Stimulated activated CD8-positive, alpha-beta memory T cell treated with anti-CD3 and anti-CD28 coated beads, Interleukin-2, amount 100 ng/mL, for 48 hours (primary cell): ENCODE measurements at regions not wholly inside any gene's neighbourhood (a gene's known extent, or its start where the extent isn't known, plus 50 kb on each side); places are given as distances from the start of the nearest gene placed in this dataset.
"Not testable (repeated sequence)": the region's sequence is repeated elsewhere in the genome, so short reads cannot be mapped to it uniquely, and the experiment has no call there.

Source experiments
- DNase-seq, 2 donors: peaks; one replicate each; pipeline ENCODE4 v3.0.0-alpha.2; 2020; ENCODE audit warnings: low read depth in 2 of 2

DNA sequence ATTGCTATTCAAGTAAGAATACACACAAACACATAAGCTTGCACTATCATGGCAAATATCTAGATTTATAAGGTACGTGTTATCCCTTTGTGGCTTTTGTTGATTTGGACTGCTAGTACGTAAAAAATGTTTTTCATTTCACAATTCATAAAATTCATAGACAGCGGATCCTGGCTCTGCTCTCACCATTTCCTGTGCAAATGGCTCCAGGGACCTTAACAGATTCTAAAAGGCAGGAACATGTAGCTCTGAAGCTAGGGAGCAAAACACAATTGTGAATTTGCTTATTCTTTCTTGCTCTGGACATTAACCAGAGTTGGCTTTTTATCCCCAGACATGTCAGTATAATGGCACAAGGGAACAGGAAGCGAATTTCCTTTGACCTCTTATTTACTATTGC is 1019.9 kb upstream of the WWC1 start:
- DNase-seq, result no peak

DNA sequence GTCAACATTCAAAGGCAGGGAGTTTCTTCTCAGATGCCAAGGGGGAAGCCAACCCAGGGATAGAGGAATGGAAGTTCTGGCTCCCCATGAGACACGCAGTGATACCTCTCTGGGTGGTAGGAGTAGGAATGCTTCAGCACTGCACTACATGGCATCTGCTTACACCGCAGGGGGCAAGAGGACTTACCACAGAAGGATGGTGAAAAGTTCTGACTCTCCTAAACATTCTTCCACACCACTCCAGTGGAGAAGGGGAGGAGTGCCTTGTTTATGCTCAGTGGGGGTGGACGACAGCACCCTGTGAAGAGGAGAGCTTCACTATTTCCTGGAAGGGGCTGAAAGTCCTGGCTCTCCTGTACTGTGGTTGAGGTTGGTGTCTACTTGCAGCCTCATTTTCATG is 1011.3 kb upstream of the WWC1 start:
- no peak for DNase-seq

DNA sequence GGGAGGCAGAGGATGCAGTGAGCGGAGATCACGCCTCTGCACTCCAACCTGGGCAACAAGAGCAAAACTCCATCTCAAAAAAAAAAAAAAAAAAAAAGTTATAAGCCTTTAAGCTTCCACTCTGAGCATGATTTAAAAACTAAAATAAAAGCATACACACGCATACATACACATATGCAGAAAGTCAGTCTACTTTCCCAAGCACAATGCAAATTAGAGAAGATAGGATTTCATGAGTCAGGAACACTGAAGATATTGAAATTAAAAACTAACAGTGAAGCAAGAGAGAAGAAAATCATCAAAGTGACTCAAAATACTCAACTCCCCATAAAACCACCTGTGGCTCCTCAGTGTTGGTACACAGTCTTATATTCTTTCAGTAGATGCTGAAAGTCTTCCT is 1009.5 kb upstream of the WWC1 start:
- no peak for DNase-seq

DNA sequence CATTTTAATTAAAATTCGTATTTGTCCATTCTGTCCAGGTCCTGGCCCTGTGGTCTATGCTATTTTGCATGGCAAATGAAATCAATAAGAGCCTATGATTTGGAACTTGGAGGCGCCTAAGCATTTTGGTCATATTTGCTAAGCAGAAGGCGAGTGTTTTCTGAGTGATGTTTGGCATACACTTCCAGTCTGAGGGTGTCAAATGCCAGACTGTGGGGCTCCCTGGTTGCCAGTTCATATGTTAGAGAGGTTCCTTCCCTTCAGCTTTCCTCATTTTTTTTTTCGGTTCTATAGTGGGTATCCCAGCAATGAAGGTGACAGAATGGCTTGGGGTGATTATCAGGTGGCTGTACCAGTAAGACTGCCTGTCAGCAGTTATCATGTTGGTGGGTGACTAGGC is 1007.8 kb upstream of the WWC1 start:
- DNase-seq, result no peak

DNA sequence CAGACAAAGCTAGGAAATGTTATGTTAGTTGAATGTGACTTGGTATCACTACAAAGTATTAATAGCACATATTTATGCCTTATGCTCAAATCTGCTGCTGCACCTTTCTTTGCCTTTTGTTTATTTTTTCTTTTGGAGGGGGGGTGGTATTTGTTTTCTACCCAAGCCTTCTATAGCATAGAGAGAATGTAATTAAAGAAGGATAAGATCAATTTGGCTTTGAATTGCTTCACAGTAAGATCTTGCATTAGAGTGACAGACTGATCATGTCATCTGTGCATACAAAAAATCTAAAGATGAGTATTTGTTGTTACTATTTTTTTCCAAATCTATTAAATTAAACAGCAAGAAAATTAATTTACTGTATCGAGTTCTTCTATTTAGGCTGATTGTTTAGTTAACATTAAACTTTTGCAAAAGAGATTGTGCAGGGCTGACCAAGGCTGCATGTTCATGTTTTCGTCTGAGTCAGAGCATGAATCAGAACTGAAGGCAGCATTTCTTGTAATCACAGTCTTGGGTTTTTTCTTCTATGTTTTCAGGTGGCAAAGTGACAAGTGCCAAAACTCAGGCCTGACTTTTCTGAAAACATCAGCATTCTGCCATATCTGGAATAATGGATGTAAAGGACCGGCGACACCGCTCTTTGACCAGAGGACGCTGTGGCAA is 1007.1 kb upstream of the WWC1 start:
- no peak for DNase-seq

DNA sequence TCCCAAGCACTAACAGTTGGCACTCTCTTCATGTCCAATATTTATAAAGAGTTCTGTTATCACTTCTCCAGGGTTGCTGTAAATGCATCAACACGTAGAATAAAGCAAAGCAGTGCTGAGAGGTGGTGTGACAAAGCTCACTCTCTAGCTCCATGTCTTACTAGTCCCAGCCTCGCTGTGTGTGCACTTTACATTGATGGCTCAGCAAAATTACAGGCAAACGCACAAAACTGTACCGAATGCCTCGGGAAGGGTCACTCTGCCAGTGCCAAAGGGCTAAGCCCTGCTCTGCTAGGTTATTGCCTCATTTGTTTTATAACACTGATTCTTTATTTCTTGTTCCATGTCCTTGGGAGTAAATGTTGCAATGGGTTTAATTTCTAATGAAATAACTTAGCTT is 1005.9 kb upstream of the WWC1 start:
- DNase-seq, result no peak

DNA sequence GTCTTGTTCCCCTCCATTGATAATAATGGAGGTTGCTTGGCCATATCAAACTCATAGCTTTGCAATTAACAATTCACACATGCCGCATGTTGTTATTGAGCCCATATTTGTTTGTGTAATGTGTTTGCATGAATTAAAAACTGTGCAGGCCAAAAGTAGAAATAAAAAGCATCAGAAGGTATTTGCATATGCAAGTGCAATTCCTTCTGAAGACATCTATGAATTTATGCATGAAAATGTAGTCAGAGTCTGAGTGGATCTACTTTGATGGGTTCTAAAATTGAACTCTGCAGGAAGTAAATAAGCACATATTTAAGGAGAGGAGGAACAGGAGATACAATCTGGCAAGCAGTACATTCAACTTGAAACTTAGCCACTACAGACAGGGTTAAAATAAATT is 1004.6 kb upstream of the WWC1 start:
- DNase-seq, result no peak

DNA sequence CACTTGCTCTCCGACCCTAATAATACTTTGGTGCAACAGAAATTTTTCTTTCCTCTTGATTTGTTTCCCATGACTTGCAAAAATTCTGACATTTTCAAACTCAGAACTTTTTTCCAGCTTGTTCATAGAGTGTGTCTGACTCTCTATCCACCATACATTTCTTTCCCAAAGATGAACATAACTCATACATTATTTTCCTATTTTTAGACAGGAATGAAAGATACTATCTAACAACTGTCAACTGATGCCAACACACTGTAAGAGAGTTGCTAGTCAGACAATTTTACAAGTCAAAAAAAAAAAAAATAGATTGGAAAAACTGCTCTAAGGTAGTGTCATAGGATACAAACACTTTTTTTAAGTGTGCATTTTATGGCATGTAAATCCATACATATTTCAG is 1001.0 kb upstream of the WWC1 start:
- no peak for DNase-seq

DNA sequence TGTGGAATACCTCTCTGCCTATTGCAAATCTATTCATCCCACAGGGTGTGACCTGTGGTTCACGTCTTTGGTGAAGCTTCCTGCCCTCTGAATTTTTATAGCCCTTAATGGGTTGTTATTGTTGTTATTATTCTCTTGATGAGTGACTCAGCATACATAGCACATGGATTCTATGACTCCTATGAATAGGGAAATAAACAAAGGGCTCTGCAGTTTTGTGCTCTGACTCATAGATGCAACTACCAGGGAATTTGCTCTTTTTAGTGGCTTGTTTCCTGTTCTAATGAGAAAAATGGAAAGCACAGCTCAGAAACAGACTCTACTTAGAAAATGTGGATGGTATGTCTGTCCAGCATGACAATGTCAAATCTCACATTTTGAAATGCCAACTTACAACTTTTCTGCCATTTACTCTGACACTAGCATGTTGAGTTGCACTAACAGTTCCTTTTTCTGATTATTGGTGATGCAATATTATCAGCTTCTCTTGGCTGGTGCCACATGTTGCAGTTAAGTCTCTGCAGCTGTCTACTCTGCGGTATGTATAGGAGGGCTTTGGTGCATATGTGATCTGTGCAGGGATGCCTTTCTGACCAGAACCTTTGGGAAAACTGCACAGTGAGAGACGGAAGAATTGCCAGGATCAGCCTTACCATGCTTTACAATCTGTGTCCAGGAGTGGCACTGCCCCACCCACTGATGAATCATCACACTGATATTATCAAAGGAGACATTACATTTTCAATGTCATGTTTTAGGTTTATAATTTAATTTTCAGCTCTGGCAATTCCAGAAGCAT is 996.4 kb upstream of the WWC1 start:
- no peak for DNase-seq

DNA sequence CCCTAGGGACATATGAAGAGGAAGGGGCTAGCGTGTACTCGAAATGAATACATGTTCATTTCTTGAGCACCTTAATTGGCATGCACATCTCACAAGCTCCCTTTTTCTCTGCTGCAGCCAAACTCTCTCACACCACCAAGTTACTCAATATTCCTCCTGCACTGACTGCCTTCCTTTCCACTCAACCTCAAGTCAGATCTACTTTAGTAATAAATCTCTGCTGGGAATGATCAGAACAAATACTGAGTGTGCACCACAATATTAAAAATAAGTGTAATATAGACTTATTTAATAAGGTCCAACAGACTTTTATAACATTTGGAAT is 995.8 kb upstream of the WWC1 start:
- no peak for DNase-seq

DNA sequence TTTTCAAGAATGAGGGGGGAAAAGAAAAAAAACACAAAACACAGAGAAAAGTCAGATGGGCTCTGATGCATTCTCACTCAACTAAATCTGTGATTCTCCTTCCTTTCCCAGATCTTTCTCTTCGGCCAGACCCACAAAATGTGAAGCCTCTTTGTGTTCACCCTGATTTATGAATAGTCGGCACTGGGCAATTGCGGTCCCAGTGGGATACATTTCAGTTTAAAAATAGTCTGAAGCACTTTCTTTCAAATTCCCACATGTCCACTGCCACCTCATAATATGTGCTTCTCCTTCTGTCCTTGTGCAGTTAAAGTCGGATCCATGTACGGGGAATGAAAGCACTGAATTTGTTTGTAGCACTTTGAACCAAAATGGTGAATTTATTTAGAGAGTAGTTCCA is 995.4 kb upstream of the WWC1 start:
- DNase-seq, result no peak

DNA sequence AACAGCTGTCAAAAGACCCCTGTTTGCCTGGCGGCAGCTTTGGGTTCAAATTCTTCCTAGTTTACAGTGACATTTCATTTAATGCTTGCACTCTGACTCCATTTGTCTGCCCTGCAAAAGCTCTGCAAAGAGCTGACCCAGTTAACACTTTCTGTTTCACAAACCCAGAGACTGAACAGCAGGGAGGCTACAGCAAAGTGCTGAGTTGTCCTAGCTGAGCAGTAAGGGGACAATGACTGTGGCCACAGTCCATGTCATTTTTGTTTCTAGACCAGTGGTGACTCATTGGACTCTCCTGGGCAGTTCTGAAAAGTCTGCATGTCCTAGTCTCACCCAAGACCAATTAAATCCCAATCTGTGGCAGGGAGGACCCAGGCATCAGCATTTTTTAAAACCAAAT is 994.8 kb upstream of the WWC1 start:
- DNase-seq, result no peak

DNA sequence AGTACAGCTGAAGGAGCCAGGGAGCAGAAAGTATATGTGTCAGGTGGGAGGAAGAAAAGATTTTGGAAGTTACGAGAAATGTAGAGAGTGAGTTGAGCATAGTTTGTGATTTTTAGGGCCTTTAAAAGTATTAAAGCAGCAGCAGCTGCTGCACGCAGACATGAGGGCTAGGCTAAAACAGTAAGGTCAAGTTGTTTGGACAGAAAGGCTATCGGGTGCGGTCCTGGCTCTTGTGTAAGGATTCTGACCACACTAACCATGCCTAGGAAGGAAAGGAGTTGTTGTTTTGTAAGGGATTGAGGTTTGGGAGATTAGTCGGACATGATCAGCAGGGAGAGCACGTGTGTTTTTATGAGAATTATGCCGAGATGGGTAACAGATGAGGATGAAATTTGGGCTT is 991.6 kb upstream of the WWC1 start:
- DNase-seq, result not testable (repeated sequence)

DNA sequence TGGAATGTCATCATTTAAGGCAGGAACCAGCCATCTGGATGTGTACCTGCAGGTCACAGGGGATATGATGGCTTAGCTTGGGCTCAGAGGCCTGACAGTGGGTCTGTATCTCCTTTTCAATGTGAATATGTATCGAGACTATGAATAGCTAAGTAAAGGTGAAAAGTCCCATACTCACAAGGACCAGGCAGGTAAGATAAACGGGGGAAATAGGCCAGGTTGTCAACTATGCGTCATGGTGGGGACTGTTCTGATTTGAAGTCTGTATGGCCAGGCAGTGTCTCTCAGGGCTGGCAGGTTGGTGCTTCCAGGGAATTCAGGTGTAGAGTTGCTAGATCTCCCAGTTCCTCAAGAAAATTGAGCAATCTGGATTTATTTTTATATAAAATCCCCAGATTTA is 987.9 kb upstream of the WWC1 start:
- no peak for DNase-seq

DNA sequence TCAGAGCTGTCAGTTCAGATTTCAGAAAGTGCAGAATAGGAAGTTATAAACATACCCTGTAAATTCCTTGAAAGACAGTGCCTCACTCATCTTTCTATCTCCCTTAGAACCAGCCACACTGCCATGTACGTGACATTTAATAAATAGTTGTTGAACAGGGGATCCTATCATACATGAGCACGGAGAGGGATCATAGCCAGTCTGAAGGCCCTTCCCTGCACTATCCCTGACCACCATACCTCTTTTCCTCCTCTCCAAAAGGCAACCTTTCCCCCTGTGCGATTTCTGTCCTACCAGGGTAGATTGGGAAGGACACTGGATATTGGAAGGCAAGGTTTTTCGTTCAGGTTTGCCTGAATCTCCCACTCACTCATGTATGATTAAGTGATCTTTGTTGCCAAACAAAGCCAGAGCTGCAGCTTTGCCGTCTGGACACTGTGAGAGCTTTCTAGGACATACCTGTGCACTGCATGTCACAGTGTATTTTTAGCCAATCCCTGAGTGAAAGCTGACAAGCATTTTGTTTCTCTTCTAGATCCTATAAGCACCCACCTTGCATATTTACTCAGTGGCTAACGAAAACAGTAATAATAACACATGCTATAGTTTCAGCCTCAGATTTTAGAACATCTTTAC is 986.5 kb upstream of the WWC1 start:
- no peak for DNase-seq

DNA sequence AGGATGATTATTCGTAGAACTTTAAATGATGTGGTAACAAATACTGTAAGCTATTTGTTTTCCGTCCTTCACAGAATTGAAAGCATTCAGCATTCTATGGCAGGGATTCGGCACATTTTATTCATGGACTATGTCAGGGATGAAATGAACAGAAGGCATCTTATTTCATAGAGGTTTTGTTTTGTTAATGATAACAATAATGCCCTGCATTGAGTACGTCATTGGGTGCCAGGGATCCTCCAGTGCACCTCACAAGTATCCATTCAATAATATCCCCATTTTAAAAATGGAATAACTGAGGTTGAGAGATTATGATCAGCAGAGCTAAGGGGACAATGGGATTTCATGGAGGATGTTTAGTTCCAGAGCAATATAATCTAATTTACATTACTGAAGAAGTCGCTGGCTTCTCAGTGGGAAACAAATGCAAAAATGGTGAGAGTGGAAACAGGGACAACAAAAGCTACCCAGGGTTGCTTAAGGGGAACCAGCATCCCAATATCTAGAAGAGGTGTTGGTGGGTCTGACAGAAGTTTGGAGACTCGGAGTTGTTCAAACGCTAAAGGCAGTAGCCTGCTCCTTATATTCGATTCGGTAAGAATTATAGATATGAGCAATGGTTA is 985.7 kb upstream of the WWC1 start:
- no peak for DNase-seq

DNA sequence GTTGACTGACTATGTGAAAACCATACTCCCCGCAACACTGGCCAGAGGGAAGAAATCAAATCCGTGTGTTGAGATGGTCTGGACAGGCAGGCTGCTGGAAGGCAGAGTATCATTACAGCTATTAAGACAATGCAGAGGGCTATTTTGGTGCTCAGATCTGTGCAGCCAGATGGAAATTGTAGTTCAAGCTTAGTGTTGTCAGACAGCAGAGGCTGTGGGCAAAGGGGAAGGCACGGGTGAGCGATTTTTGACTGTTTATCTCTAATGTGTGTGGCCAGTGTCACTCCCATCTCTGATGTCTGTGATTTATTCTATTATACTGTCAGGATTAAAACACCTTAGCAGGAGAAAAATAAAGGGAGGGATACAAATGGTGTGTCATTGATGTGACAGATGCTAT is 984.4 kb upstream of the WWC1 start:
- no peak for DNase-seq

DNA sequence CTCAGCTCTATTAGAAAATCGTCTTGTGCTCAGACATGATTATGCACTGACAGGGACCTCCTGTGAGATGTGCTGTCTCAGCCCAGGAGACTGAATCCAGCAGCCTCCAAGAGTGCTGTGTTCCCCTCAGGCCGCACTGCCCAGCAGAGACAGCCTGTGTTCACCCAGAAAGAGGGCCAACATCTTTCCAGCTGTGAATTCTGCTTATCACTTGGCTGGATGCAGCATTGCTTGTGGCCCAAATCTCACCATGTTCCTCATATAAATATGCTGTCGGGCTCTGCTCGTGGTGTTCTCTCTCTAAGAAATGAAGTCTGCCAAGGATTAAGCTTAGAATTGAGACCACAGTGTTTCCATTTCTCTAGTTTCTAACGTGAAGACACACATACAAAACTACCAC is 983.0 kb upstream of the WWC1 start:
- no peak for DNase-seq

DNA sequence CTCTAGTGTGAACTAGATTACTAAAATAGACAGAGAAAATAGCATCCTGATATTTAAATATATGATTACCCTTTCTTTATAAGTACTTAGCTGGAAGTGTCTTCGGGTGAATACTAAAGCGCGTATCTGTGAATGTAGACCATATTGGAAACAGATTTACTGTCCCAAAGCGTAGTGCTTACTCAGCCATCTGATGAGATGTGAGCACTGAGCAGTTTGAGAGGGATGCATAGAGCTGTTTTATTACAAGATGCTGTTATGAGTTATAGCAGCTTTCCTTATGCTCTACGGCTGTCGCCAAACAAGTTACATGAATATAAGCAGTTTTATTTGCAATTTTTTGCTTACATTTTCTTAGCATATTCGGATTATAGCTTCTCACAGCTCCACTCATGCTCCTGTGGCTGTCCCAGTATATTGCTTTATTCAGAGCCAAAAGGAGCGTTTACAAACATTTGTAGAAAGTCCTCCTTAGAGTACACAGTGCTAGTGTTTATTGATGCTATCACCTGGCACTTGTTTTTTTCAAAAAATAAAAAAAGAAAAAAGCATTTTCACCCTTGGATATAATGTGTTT is 981.4 kb upstream of the WWC1 start:
- no peak for DNase-seq

DNA sequence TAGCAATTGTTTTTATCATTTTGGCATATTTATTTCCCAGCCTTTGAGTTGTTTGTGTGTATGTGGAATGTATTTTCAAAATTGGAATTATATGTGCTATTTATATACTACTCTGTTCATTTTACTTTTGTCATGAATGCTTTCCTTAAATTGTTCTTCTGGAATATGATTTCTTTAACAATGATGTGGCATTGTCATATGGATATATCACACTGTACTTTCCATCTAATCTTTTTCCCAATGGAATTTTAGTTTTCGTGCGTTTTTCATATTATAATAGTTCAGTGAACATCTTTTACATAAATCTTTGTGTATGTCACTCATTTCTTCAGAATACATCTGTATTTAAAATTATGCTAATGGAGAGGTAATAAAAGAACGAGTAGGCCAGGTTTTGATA is 980.1 kb upstream of the WWC1 start:
- DNase-seq, result no peak

DNA sequence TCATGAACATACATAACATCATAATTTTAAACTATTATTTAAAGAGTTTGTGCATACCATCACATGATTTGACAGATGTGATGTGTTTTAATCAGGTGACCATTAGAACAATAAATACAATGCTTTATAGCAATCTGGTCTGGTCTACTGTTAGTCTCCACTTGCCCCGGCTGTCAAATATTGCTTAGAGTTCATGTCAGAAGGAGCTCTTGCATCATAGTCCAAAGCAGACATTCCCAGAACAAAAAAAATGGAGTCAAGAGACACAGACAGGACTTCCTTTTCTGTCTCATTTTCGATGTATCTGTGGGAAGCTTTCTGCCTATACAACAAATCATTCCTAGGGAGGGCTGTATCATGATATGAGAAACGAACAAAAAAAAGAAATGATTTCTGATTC is 979.2 kb upstream of the WWC1 start:
- no peak for DNase-seq

DNA sequence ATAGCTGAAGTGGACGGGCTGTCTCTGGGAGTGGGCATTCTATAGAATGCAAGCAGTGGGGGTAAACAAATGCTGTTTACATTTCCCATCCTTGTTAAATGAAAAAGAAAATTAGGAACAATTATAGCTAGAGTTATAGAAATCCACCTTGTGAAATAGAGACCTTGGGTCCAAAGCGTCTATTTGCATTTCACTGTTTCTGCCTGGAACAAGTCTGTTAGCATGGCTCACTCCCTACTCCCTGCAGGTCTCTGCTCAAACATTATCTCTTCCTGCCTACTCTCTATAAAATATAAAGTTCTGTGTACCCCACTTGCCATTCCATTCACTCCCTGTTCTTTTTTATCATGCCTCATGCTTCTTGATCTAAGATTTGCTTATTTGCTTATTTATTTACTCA is 975.7 kb upstream of the WWC1 start:
- no peak for DNase-seq

DNA sequence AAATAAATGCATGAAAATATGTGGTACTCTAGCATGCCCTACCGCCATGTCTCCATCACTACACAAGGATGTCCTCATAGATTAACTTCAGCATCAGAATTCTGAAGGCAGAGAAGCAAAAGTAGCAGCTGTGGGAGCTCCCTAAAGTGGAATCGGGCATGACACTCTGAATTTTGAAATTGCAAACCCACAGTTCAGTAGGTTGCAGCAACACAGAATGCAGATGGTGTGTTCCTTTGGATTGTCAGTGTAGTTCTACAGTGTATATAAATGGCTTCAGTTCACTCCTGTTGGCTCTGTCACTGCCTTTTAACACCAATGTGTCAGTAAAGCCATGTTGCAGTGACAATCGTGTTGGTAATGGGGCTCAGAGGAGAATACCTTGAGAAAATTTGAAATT is 973.6 kb upstream of the WWC1 start:
- no peak for DNase-seq
